H1 (cell line): ENCODE measurements at regions not wholly inside any gene's neighbourhood (a gene's known extent, or its start where the extent isn't known, plus 50 kb on each side); places are given as distances from the start of the nearest gene placed in this dataset.

ENCODE experiments used
- CBX5 ChIP-seq: fragments of 300-800, 300-1000 bp; sonication (generic); IDR thresholded peaks from 2 replicates; pipeline ENCODE4 v1.7.1; 2016; ENCODE audit warnings: antibody characterized with exemption, low read length, low read depth
- CHD1 ChIP-seq: IDR thresholded peaks from 2 replicates; pipeline ENCODE4 v1.6.1; 2012; ENCODE audit warnings: low read depth, low read length, improper control_type of control experiment
- CHD2 ChIP-seq: IDR thresholded peaks from 2 replicates; pipeline ENCODE4 v1.6.1; 2012; ENCODE audit warnings: low read length, improper control_type of control experiment
- CTCF ChIP-seq, 3 experiments: IDR thresholded peaks; 1 replicate in 2 of 3; 2 replicates in 1 of 3; pipeline versions ENCODE4 v1.5.1 to v1.6.1; 2011; ENCODE audit warnings: low read length in 3 of 3, mild to moderate bottlenecking in 3 of 3, inconsistent platforms in 2 of 3, low read depth in 1 of 3, moderate library complexity in 1 of 3; ENCODE audit not compliant: insufficient read depth in 1 of 3; ENCODE audit errors: control extremely low read depth in 1 of 3
- EP300 ChIP-seq, 2 experiments: IDR thresholded peaks; 1 replicate in 1 of 2; 2 replicates in 1 of 2; pipeline ENCODE4 v1.6.1; 2011 to 2012; ENCODE audit warnings: low read depth in 2 of 2, low read length in 2 of 2, mild to moderate bottlenecking in 2 of 2, borderline replicate concordance in 1 of 2, inconsistent platforms in 1 of 2, moderate library complexity in 1 of 2
- GABPA ChIP-seq: IDR thresholded peaks from 2 replicates; pipeline ENCODE4 v1.6.1; 2011; ENCODE audit warnings: mild to moderate bottlenecking, low read length, moderate library complexity, borderline replicate concordance; ENCODE audit not compliant: insufficient read depth
- JUND ChIP-seq: IDR thresholded peaks from 2 replicates; pipeline ENCODE4 v1.6.1; 2011; ENCODE audit warnings: mild to moderate bottlenecking, improper control_type of control experiment, low read length
- NRF1 ChIP-seq: IDR thresholded peaks from 2 replicates; pipeline ENCODE4 v1.6.1; 2011; ENCODE audit warnings: mild to moderate bottlenecking, low read depth, low read length, improper control_type of control experiment
- POLR2AphosphoS5 ChIP-seq: IDR thresholded peaks from 2 replicates; pipeline ENCODE4 v1.6.1; 2011; ENCODE audit warnings: low read depth, low read length
- RFX5 ChIP-seq: IDR thresholded peaks from 2 replicates; pipeline ENCODE4 v1.6.1; 2011; ENCODE audit warnings: low read depth, low read length, improper control_type of control experiment, borderline replicate concordance
- SP1 ChIP-seq: IDR thresholded peaks from 2 replicates; pipeline ENCODE4 v1.6.1; 2011; ENCODE audit warnings: low read depth, low read length
- TAF7 ChIP-seq: optimal IDR thresholded peaks from 2 replicates; pipeline ENCODE3; 2011; ENCODE audit warnings: low read depth, mild to moderate bottlenecking, inconsistent platforms, low read length, moderate library complexity, borderline replicate concordance
- ZNF274 ChIP-seq: IDR thresholded peaks from 2 replicates; pipeline ENCODE4 v1.7.0; 2012; ENCODE audit warnings: low read length, borderline replicate concordance; ENCODE audit errors: extremely low read depth

GRCh38 chr4:17241835-17242234 lies 270.1 kb downstream of the QDPR start:
- TF ChIP-seq POLR2AphosphoS5 (no peak), ZNF274 (no peak), TAF7 (no peak), CHD2 (no peak), CBX5 (no peak), CHD1 (no peak), CTCF (IDR thresholded peaks at IDR 0.05; ENCODE audit: control extremely low read depth in 1 of 3, insufficient read depth in 1 of 3, low read depth in 1 of 3, low read length in 3 of 3) (no peak), NRF1 (no peak), EP300 (IDR thresholded peaks at IDR 0.05; ENCODE audit: borderline replicate concordance in 1 of 2, low read depth in 2 of 2, low read length in 2 of 2) (no peak), JUND (no peak), SP1 (no peak), GABPA (no peak), RFX5 (no peak)
